Skin of body (tissue), 1 donor: ENCODE measurements at regions not wholly inside any gene's neighbourhood (a gene's known extent, or its start where the extent isn't known, plus 50 kb on each side); places are given as distances from the start of the nearest gene placed in this dataset.
A peak's percentile ranks its signal among the peaks of the same experiment; 100 is the strongest.
"Not testable (repeated sequence)": the region's sequence is repeated elsewhere in the genome, so short reads cannot be mapped to it uniquely, and the experiment has no call there.

Source experiments
- DNase-seq: peaks from one replicate; lab custom pipeline; 2025; lab: John Stamatoyannopoulos, UW

DNA sequence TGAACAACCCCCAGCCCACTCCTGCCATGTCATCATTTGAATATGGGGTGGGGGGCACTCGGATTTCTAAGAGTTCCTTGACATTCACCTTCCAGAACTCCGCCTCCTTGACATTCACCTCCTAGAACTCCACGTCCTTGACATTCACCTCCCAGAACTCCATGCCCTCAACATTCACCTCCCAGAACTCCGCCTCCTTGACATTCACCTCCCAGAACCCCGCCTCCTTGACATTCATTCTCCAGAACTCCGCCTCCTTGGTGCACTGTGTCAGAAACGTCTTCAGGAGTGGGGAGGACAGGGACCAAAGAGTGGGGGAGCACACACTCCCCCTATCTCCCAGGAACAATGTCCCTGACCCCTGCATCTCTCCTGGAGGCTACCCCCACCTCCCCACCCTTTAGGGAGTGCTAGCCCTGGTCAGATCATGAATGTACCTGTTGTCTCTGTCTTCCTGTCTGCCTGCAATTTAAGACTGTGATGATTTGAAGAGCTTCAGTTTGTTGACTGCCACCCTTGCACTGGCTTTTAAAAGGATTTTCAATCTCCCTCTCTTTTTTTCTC, 110.1 kb downstream of the NPTX2 start:
- DNase-seq = no peak

DNA sequence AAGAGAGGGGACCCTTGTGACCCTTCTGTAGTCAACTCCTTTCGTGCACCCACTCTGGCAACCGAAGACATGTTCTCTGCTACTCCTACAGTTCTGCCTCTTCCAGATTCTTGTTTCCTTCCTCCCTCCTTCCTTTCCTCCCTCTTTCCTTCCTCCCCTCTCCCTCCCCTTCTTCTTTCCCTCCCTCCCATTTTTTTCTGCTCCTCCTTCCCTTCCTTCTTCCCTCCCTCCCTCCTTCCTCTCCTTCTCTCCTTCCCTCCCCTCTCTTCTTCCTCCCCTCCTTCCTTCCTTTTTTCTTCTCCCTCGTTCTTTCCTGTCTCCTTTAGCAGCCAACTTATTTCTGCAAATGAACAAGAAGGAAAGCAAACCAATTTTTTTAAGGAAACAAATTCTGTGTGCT, 111.5 kb downstream of the NPTX2 start:
- DNase-seq = no peak

DNA sequence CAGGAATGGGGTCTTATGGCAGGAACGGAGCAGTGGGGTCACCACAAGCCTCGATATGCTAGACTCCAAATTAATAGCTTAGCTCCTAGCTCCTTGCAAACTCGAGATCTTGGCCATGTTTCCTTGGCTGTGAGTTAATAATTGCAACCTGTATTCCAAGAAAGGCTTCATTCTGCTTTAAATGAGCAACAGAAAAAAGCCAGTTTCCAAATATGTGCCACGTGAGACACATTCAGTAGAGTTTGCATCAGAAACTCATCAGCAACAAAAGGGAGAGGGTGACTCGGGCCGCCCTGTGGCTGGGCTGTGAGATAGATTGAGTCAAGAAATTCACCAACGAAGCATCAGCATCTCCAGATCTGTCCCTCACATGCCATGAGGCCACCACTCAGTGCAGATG, 112.0 kb downstream of the NPTX2 start:
- no peak for DNase-seq

DNA sequence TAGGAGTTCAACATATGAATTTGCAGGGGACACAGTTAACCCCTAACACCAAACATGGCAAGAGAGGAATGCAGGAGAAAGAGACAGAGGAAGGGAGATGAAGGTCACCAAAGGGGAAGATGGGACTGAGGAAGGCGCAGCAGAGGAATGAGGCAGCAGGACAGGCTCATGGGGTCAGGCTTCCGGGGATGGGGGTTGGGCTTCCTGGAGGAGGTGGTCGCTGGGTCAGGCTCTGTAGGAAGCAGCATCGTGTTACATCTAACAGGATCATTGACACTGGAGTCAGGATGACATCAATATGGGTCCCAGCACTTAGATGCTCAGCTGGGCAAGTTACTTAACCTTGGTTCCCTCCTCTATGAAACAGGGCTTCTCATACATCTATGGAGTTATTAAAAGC, 113.2 kb downstream of the NPTX2 start:
- no peak for DNase-seq

DNA sequence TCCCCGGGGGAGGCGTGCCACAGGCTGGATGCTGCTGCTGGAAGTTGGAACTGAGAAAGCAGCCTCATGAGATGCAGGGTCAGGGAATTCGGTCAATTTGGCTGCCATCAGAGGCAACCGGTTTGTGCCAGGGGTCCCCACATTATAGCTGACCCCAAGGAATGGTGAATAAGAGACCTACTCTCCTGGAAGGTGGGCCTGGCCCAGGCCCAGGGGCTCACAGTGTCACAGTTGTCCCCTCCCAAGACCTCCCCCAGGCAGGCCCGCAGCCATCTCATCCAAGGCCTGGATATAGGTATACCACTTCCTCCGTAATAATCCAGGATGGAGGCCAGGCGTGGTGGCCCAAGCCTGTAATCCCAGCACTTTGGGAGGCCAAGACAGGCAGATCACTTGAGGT, 114.6 kb downstream of the NPTX2 start:
- no peak for DNase-seq

DNA sequence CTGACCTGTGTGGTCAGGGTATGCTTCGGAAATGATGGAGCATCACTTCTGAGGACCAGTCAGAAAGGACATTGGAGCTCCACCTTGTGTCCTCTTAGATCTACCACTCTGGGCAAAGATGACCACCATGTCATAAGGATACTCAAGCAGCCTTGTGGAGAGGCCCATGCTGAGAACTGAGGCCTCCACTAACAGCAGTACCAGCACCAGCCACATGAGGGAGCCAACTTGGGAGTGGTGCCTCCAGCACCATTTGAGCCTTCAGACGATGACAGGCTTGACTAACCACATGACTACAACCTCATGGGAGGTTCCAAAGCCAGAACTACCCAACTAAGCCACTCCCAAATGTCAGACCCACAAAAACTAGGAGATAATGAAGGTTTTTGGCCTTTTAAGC, 116.0 kb downstream of the NPTX2 start:
- no peak for DNase-seq

DNA sequence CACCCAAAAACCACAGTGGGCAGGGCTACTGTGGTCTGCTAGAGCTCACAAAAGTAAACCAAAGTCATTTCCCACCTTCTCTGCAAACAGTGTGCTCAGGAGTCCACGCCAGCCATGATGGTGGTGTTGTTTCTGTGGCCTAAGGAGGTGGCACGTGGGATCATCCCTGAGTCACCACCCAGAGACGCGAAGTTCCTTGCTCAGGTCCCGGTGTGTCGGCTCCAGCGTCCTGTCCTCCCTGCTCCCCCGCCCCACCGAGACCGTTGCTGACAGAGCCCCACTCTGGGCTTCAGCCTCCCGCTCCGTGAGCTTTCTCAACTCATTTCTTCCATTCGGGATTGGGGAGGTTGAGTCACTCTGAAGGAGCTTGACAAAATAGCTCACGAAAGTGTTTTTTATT, 118.7 kb downstream of the NPTX2 start:
- no peak for DNase-seq

DNA sequence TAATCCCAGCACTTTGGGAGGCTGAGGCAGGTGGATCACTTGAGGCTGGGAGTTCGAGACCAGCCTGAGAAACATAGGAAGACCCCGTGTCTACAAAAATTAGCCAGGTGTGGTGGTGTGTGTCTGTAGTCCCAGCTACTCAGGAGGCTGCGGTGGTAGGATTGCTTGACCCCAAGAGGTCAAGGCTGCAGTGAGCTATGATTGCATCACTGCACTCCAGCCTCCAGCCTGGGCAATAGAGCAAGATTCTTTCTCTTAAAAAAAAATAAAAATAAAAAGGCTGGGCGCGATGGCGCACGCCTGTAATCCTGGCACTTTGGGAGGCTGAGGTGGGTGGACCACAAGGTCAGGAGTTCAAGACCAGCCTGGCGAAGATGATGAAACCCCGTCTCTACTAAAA, 119.4 kb downstream of the NPTX2 start:
- not testable (repeated sequence) for DNase-seq

DNA sequence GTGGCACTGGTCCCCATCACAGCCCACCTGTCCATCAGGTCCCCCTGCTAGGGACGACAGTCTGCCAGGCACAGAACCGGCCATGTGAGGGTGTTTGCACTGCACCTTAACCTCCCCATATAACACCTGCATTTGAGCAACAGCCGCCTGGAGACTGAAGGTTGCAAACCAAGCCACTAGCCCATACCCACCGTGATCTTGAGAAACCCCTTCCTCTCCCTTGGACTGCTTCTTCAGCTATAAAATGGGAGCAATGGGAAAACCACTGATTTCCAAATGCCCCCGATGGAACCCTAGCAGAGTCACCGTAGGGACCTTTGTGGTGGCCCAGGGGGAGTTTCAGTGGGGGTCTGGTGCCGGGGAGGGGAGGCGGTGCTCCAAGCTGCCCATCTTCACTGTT, 120.1 kb downstream of the NPTX2 start:
- DNase-seq = no peak

DNA sequence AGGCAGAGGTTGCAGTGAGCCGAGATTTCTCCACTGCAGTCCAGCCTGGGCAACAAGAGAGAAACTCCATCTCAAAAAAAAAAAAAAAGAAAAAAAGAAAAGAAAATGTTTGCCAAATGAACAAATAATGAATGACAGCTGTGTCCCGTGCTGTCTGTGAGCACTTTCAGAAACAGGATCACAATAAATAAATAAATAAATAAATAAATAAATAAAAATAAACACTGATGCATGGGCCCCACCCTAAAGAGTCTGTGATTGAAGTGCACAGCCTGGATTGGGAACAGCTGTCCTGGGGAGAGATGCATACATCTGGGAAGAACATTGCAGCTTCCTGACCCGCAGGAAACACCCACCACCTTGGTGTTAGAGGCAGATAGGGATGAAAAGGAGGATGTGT, 123.6 kb downstream of the NPTX2 start:
- no peak for DNase-seq

DNA sequence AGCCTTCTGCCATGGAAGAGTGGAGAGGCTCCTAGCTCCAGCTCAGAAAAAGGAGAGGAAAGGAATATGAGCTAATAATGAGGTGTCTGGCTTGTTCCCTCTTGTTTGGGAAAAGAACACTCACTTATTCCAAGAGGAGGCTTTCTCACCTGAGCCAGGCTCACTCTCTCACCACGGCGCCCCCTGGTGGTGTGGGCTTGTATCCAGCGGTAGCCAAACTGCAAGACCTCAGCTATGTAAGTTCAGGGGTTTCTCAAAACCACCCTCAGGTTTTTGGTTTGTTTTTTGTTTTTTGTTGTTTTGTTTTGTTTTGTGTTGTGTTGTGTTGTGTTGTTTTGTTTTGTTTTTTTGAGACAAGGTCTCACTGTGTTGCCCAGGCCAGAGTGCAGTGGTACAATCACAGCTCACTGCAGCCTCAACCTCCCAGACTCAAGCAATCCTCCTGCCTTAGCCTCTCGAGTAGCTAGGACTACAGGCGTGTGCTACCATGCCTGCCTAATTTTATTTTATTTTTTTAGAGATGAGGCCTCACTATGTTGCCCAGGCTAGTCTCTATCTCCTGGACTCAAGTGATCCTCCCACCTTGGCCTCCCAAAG, 124.0 kb downstream of the TMEM130 start:
- no peak for DNase-seq

DNA sequence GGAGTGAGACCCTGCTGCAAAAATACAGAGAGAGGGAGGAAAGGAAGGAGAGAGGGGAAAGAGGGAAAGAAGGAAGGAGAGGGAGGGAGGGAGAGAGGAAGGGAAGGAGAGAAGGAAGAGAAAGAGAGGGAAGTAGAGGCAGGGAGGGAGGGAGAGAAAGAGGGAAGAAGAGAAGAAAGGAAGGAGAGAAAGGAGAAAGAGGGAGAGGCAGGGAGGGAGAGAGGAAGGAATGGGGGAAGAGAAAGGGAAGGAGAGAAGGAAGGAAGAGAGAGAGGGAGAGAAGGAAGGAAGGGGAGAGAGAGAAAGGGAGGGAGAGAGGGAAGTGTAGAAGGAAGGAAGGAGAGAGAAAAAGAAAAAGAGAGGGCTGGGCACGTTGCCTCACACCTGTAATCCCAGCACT, 121.7 kb downstream of the TMEM130 start:
- DNase-seq = no peak

DNA sequence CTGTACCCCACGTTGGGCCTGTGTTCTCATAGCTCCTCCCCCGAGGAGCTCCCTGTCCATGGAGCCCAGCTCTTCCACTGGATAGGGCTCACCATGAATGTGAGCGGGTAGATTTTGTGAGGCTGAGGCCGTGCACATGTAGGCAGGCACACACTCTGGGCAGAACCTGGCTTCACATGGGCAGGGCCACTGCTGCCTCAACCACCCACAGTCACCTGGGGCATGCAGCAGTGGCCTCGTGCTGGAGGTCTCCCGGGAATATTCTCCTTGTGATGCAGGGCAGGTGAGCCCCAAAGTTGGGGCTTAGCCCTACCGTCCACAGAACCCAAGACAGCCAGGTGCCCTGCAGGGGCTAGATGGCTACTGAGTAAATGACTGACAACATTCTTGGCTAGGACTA, 116.6 kb downstream of the TMEM130 start:
- DNase-seq = no peak

DNA sequence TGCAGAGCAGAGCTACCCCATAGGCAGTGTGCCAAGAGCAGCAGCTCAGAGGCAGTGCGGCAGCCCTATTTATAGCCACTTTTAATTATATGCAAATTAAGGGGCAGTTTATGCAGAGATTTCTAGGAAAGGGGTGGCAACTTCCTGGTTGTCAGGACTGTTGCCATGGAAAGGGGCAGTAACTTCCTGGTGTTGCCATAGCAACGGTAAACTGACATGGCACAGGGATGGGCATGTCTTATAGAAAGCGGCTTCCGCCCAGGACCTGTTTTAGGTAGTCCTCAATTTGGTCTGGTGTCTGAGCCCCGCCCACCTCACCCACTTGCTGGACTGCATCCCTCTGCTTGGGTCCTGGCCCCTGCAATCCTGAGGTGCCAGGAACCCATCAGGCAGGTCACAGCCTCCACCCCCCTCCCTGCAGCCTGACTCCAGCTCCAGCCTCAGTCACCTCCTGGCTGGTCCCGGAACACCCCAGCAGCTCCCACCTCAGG, 115.8 kb downstream of the TMEM130 start:
- DNase-seq = no peak

DNA sequence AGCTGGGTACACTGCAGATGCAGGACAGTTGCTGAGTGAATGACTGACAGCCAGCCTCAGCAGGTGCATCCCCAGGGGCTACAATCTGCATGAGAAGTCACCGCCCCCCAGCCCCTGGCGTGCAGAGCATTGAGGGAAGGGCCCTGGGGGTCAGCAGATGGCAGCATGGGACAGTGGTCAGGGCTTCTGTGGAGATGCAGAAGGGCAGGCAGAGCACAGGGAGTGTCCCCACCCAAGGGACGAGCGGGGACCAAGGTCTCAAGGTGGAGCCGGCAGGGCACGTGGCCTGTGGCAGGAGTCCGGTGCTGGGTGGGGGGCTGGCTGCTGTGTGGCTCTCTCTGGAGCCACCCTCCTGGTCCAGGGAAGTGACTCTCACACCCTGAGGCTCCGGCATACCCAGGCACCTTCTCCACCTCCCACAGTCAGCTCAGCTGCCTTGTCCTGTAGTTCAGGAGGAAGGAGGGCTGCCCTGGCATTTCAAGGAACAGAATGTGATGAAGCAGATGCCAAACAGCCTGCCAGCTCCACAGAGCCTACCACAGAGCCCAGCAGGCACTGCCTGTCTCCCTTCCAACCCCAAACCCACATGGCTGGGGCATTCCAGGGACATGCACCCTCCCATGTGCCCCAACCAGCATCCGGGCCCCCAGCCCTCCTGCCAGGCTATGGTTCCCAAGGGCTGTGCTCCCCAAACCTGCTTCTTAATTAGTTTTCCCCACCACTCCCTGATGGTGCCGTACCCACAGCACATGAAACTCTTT, 114.5 kb downstream of the TMEM130 start:
- no peak for DNase-seq

DNA sequence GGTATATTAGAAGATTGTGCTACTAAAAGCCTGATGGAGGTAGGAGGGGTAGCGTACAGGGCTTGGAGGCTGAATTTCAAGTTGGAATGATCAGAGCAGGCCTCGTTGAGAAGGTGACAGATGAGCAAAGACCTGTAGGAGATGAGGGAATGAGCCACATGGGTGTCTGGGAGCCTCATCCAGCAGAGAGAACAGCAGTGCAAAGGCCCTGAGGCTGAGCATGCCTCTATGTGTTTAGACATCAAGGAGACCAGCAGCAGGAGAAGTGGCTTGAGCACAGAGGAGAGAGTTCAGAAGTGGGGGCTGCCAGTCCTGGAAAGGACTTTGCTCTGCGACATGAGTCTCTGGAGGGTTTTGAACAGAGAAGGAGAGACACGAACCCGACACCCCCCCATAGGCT, 111.7 kb downstream of the TMEM130 start:
- DNase-seq = no peak

DNA sequence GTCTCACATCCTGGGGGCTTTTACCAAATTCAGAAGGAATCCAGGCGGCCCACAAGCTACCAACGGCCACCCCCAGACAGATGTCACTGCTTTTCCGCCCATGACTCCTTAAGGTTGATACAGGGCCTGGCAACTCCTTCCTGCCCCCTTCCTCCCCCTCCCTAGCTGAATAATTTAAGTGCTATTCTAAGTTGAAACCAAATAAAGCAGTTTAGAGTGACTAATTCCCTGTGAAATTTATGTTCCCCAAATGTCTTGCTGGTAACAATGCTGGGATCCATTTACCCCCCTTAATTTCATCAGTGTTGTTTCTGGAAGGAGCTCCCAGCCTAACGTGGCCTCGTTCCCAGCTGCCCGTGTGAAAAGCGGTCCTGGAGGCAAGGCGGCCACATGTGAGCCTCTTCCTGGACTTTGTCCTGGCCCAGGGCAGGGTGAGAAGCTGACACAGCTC, 109.6 kb downstream of the TMEM130 start:
- no peak for DNase-seq

DNA sequence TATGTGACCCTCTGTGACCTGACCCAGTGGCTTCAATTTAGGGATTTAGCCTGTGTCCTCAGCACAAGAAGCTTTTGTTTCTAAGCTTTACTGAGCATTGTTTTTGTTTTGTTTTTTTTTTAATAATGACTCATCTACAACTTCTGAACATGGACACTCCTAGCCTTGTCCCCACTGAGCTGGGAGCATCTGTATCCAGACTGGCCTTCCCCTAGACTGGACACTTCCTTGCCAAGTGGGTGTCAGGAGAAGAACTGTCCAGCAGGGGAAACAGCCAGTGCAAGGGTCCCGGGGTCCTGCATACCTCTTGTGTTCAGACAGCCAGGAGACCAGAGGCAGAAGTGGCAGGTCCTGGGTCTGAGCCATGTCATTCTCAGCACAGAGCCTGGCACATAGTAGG, 108.6 kb downstream of the TMEM130 start:
- no peak for DNase-seq

DNA sequence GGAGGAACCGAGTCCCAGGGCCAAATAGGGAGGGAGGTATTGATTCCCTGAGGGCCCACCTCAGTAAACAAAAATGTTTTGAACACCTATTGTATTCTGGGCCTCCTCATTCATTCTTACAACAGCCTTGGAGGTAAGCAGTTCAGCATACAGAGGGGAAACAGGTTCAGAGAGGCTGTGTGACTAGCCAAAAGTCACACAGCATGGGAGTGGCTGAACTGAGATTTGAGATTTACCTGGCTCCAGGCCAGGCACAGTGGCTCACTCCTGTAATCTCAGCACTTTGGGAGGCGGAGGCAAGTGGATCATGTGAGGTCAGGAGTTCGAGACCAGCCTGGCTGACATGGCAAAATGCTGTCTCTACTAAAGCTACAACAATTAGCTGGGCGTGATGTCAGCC, 107.2 kb downstream of the TMEM130 start:
- no peak for DNase-seq

DNA sequence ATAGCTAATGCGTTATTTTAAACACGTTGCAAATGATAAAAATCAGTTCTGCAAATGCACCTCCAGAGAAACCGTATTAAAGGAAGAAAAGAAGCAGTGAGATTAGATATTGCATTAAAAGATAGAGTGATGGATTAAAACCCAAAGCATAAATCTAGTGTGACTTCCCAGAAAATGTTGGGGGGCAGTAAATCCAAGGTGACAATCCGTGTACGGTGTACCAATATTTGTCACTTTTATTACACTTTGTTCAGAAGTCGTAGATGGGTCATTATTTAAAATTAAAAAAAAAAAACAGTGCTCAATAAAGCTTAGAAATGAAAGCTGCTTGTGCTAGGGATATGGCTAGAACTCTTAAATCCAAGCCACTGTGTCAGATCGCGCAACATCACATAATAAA, 106.4 kb downstream of the TMEM130 start:
- no peak for DNase-seq

DNA sequence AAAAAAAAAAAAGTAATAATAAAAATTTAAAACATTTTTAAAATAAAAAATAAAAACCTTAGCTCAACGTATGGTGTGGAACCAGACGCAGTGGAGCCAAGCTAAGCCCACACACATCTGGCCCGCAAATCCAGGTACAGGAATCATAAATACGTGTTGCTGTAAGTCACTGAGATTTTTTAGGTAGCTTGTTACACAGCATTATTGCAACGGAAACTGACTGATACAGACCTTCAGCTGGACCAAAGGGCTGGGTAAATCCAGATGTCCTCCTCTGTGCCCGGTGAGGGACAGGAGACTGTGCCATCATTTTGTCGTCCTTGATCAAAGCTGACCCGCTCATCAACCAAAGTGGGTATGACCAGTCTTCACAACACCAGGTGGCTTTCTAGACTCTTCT, 104.9 kb downstream of the TMEM130 start:
- no peak for DNase-seq

DNA sequence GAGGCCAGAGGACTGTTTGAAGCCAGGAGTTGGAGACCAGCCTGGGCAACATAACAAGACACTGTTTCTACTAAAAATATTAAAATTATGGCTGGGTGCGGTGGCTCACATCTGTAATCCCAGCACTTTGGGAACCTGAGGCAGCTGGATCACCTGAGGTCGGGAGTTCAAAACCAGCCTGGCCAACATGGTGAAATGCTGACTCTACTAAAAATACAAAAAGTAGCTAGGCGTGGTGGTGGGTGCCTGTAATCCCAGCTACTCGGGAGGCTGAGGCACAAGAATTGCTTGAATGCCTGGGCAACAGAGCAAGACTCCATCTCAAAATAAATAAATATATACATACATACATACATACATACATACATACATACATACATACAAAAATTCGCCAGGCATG, 99.7 kb downstream of the TMEM130 start:
- DNase-seq = not testable (repeated sequence)

DNA sequence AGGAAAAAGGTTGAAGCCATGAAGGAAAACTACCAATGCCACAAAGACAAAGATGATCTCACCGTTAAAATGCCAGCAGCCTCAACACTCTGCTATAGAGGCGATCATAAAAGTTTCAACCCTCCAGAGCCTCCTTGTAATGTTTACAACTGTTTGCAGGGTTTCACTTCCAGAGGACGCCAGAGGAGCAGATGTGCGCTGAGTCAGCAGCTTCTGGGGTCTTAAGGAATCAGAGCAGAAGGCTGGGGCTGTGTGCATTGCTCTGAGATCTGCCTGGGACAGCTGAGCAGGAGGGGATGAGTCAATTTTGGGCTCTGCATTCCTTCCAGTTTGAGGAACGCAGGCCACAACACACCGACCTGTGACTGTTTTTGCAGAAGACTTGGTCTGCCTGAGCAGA, 98.3 kb downstream of the TMEM130 start:
- peak; percentile 81 for DNase-seq
